Calu3 (cell line): ENCODE measurements at regions not wholly inside any gene's neighbourhood (a gene's known extent, or its start where the extent isn't known, plus 50 kb on each side); places are given as distances from the start of the nearest gene placed in this dataset.

Experiments used
- BruUV-seq: library from RNA; stranded (reverse); fragments of 400-500 nt; replicated peaks from 2 replicates; lab custom pipeline; 2021; lab: Mats Ljungman, UMichigan
- CTCF ChIA-PET: fragments of 300-600 bp; sonication (Branson Sonifier 250); formaldehyde crosslinking; loops from one replicate; lab custom pipeline; 2022; ENCODE audit warnings: antibody characterized with exemption; lab: Charles Lee
- DNase-seq: peaks from one replicate; pipeline ENCODE4 v3.0.0; 2022
- H3K27ac Mint-ChIP-seq: one replicate; pipeline ENCODE4 v1.8.0; 2022; ENCODE audit warnings: mixed read lengths; ENCODE audit not compliant: unreplicated experiment
- H3K27me3 Mint-ChIP-seq: one replicate; pipeline ENCODE4 v1.8.0; 2022; ENCODE audit warnings: mixed read lengths; ENCODE audit not compliant: unreplicated experiment
- H3K36me3 Mint-ChIP-seq: one replicate; pipeline ENCODE4 v1.8.0; 2022; ENCODE audit warnings: mild to moderate bottlenecking, moderate library complexity, mixed read lengths; ENCODE audit not compliant: insufficient read depth, unreplicated experiment
- H3K4me1 Mint-ChIP-seq: one replicate; pipeline ENCODE4 v1.8.0; 2022; ENCODE audit warnings: mild to moderate bottlenecking, low read depth, mixed read lengths; ENCODE audit not compliant: unreplicated experiment
- H3K4me3 Mint-ChIP-seq: one replicate; pipeline ENCODE4 v1.8.0; 2022; ENCODE audit warnings: mild to moderate bottlenecking, low read depth, moderate library complexity, mixed read lengths; ENCODE audit not compliant: unreplicated experiment
- H3K9me3 Mint-ChIP-seq: one replicate; pipeline ENCODE4 v1.8.0; 2022; ENCODE audit warnings: low read depth, mixed read lengths; ENCODE audit not compliant: unreplicated experiment
- intact Hi-C: fragments of 100-400 bp; cut with micrococcal nuclease; formaldehyde crosslinking; loops from one replicate; pipeline ENCODE4 v1.10.0; 2022; ENCODE audit not compliant: unreplicated experiment
- TF ChIP-seq, protein P1 (sequence below): fragments of 200-600 bp; IDR thresholded peaks from one replicate; pipeline ENCODE4 v1.8.0; 2022; ENCODE audit warnings: antibody characterized with exemption; ENCODE audit not compliant: unreplicated experiment

DNA sequence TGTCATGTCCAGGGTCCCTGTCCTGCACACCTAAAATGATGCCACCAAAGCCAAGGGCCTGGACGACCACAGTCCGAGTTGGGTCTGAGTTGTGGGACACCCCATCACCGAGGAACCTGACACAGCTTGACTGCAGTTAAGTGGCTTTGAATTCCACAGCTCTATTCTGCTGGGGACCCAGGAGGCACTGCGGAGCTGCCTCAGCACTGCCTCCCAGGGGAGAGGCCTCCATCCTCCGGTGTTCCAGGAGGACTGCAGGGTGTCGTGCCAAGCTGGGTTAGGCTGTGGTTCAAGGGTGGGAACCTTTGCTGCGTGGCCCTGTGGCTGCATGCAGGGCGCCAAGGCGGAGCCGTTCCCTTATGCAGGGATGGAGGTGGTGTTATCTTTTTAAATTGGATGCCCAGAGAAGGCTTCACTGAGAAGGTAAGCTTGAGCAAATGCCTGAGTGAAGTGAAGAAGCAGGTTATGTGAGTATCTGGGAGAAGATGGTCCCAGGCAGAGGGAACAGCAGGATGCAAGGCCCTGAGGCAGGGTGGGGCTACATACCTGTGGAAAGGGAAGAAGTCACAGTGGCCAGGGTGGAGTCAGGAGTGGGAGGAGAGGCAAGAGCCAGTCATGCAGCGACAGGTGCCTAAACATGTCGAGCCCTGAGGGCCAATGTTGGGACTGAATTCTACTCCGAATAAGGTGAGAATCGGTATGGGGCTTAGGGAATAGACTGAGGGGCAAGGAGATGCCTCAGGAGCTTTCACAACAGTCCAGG, 144.8 kb downstream of the TPRA1 start:
- Mint-ChIP-seq H3K9me3 (no peaks in the 10 kb centered on the region), H3K36me3 (no peaks in the 10 kb centered on the region), H3K4me3 (no peak overlapping the region), H3K27ac (no peak overlapping the region), H3K4me1 (no peaks in the 10 kb centered on the region), H3K27me3 (peaks cover 90% of the 10 kb centered on the region)
- no TSS peak for BruUV-seq
- DNase-seq, result no peak
- intact Hi-C loops, result no loop called here
- CTCF ChIA-PET, result no interaction called here
- TF ChIP-seq, protein P1, sequence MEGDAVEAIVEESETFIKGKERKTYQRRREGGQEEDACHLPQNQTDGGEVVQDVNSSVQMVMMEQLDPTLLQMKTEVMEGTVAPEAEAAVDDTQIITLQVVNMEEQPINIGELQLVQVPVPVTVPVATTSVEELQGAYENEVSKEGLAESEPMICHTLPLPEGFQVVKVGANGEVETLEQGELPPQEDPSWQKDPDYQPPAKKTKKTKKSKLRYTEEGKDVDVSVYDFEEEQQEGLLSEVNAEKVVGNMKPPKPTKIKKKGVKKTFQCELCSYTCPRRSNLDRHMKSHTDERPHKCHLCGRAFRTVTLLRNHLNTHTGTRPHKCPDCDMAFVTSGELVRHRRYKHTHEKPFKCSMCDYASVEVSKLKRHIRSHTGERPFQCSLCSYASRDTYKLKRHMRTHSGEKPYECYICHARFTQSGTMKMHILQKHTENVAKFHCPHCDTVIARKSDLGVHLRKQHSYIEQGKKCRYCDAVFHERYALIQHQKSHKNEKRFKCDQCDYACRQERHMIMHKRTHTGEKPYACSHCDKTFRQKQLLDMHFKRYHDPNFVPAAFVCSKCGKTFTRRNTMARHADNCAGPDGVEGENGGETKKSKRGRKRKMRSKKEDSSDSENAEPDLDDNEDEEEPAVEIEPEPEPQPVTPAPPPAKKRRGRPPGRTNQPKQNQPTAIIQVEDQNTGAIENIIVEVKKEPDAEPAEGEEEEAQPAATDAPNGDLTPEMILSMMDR, result no peak

GRCh38 chr3:127444761-127445160, 145.8 kb downstream of the TPRA1 start:
- CTCF ChIA-PET, result no interaction called here
- H3K9me3 Mint-ChIP-seq, result no peaks in the 10 kb centered on the region
- DNase-seq, result no peak
- no peak overlapping the region for H3K4me3 Mint-ChIP-seq
- intact Hi-C loops, result no loop called here
- TF ChIP-seq, protein P1, result no peak
- BruUV-seq, result no TSS peak
- H3K27me3 Mint-ChIP-seq, result peaks cover 83% of the 10 kb centered on the region
- no peak overlapping the region for H3K27ac Mint-ChIP-seq
- H3K4me1 Mint-ChIP-seq, result no peaks in the 10 kb centered on the region
- no peaks in the 10 kb centered on the region for H3K36me3 Mint-ChIP-seq

- intact Hi-C loops, result no loop called here
- DNase-seq, result no peak
- TF ChIP-seq, protein P1, result no peak
- H3K4me3 Mint-ChIP-seq, result no peak overlapping the region
- no peaks in the 10 kb centered on the region for H3K9me3 Mint-ChIP-seq
- no peaks in the 10 kb centered on the region for H3K36me3 Mint-ChIP-seq
- H3K27me3 Mint-ChIP-seq, result peaks cover 83% of the 10 kb centered on the region
- no TSS peak for BruUV-seq
- CTCF ChIA-PET, result no interaction called here
- no peak overlapping the region for H3K27ac Mint-ChIP-seq
- no peaks in the 10 kb centered on the region for H3K4me1 Mint-ChIP-seq
Observed at GRCh38 chr3:127443581-127444375, 146.8 kb downstream of the TPRA1 start.

GRCh38 chr3:127442506-127442905, 148.0 kb downstream of the TPRA1 start:
- H3K27ac Mint-ChIP-seq, result no peak overlapping the region
- no peaks in the 10 kb centered on the region for H3K36me3 Mint-ChIP-seq
- H3K9me3 Mint-ChIP-seq, result no peaks in the 10 kb centered on the region
- H3K27me3 Mint-ChIP-seq, result peaks cover 83% of the 10 kb centered on the region
- TF ChIP-seq, protein P1, result no peak
- CTCF ChIA-PET, result interaction anchor here (1.4 kb wide), 1 partner anchor 14 kb away, joined by 4 read pairs; no protein-coding TSS in a partner anchor
- DNase-seq, result no peak
- no peaks in the 10 kb centered on the region for H3K4me1 Mint-ChIP-seq
- no TSS peak for BruUV-seq
- no peak overlapping the region for H3K4me3 Mint-ChIP-seq
- intact Hi-C loops, result no loop called here
